ENCODE measurements at regions not wholly inside any gene's neighbourhood (a gene's known extent, or its start where the extent isn't known, plus 50 kb on each side); places are given as distances from the start of the nearest gene placed in this dataset.

GRCh38 chr13:40379196-40379595 is 287.2 kb downstream of the FOXO1 start:
- Histone ChIP-seq H3K79me2 (ENCODE audit: insufficient read depth, low read length) (no peaks in the 10 kb centered on the region), H3K9ac (ENCODE audit: low read length) (no peak overlapping the region), H3K4me2 (ENCODE audit: low read depth, low read length, poor library complexity, severe bottlenecking) (no peak overlapping the region), H3K27ac (ENCODE audit: low read depth, low read length) (no peak overlapping the region), H3K36me3 (ENCODE audit: low read length) (no peaks in the 10 kb centered on the region), H3K4me3 (ENCODE audit: insufficient read depth, low read length, poor library complexity, severe bottlenecking) (no peak overlapping the region), H3K27me3 (ENCODE audit: low read length) (no peaks in the 10 kb centered on the region), H3F3A (ENCODE audit: insufficient read depth) (no peaks in the 10 kb centered on the region), H3K9me2 (replicated peaks; ENCODE audit: insufficient read depth, low read length) (no peaks in the 10 kb centered on the region), H3K9me3 (ENCODE audit: insufficient read depth, low read length) (no peaks in the 10 kb centered on the region), H4K20me1 (ENCODE audit: low read depth, low read length) (no peaks in the 10 kb centered on the region), H2AFZ (ENCODE audit: low read depth, low read length, severe bottlenecking) (no peak overlapping the region)
- TF ChIP-seq EZH2phosphoT487 (conservative IDR thresholded peaks at IDR 0.05; ENCODE audit: low read length), result no peak
- no peak for TF ChIP-seq CTCF (IDR thresholded peaks at IDR 0.05; ENCODE audit: insufficient read depth, low read length, poor library complexity, severe bottlenecking)

DNA sequence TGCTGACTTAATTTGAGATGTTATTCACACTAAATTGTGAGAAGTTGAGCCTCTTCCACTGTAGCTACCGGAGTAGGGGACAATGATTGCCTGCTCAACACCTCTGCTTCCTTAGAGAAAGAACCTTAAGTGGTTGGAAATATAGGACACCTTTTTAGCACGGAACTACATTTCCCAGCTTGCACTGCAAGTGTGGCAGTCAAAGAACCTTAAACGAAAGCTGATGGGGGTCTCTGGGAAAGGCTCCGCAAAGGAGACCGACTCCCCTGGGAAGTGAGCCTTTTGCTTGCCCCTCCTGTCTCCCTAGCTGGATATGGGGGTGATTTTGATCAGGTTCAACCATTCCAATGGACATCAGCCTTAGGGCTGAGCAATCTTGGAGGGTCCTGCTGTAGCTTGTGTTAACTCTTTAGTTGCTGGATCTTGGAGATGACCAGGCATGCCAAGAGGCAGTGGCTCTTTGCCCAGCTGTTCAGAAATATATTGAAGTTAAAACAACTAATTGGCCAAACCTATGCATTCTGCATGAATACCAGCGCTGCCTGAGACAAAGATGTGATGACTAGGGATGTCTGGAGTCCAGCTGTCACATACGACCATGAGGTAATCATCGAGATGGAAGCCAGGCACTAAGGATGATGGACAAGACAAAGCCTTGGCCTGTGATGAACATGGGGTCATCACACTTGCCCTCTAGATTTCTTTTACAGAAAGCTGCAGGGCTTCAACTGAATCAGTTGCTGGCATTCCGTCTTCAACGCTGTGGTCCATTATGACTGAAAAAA is 286.5 kb downstream of the FOXO1 start:
- TF ChIP-seq CTCF (IDR thresholded peaks at IDR 0.05; ENCODE audit: insufficient read depth, low read length, poor library complexity, severe bottlenecking), result no peak
- no peak for TF ChIP-seq EZH2phosphoT487 (conservative IDR thresholded peaks at IDR 0.05; ENCODE audit: low read length)
- Histone ChIP-seq H3K9ac (ENCODE audit: low read length) (no peak overlapping the region), H4K20me1 (ENCODE audit: low read depth, low read length) (no peaks in the 10 kb centered on the region), H3K36me3 (ENCODE audit: low read length) (no peaks in the 10 kb centered on the region), H3K27ac (ENCODE audit: low read depth, low read length) (no peak overlapping the region), H3F3A (ENCODE audit: insufficient read depth) (no peaks in the 10 kb centered on the region), H3K27me3 (ENCODE audit: low read length) (no peaks in the 10 kb centered on the region), H2AFZ (ENCODE audit: low read depth, low read length, severe bottlenecking) (no peak overlapping the region), H3K4me3 (ENCODE audit: insufficient read depth, low read length, poor library complexity, severe bottlenecking) (no peak overlapping the region), H3K79me2 (ENCODE audit: insufficient read depth, low read length) (no peaks in the 10 kb centered on the region), H3K9me2 (replicated peaks; ENCODE audit: insufficient read depth, low read length) (no peaks in the 10 kb centered on the region), H3K9me3 (ENCODE audit: insufficient read depth, low read length) (no peaks in the 10 kb centered on the region), H3K4me2 (ENCODE audit: low read depth, low read length, poor library complexity, severe bottlenecking) (no peak overlapping the region)

DNA sequence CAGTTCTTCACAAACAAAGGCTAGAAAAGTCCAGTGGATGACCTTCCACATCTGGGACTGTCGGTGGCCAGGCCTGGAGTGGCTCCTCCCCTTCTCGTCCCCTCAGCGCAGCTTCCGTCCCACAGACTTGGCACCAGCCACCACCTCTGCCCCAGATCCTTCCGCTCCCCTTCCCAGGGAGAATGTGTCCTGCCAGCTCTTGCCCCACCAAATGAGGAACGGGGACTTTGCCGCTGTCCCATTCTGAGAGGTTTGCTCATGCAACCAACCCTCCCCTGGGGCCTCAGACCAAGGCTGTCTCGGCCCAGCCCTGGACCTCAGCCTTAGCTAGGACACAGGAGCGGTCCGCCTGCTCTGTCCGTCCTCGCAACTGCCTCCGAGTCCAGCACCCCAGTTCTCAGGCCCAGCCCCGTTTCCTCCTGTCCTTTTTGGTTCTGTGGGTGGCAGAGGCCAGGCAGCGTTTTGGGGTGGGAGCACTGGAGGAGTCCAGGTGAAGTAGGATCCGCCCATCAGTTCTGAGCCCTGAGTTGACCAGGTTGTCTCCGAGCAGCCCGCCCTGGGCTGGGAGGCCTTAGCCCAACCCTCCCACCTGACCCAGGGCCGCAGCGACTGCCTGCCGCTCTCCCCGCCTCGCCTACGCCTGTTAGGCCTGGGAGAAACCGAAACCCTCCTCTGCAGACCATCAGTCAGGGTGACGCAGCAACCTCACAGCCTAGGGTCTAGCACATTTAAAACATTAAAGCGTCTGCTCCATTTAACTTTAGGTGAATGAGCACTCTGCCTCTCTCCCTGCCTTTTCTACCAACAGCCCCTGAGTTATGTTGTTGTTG is 284.3 kb downstream of the FOXO1 start:
- Histone ChIP-seq H3K79me2 (ENCODE audit: insufficient read depth, low read length) (no peaks in the 10 kb centered on the region), H2AFZ (ENCODE audit: low read depth, low read length, severe bottlenecking) (no peak overlapping the region), H3K4me2 (ENCODE audit: low read depth, low read length, poor library complexity, severe bottlenecking) (no peak overlapping the region), H3K9me2 (replicated peaks; ENCODE audit: insufficient read depth, low read length) (no peaks in the 10 kb centered on the region), H4K20me1 (ENCODE audit: low read depth, low read length) (no peaks in the 10 kb centered on the region), H3K27ac (ENCODE audit: low read depth, low read length) (no peak overlapping the region), H3F3A (ENCODE audit: insufficient read depth) (no peaks in the 10 kb centered on the region), H3K4me3 (ENCODE audit: insufficient read depth, low read length, poor library complexity, severe bottlenecking) (no peak overlapping the region), H3K27me3 (ENCODE audit: low read length) (no peaks in the 10 kb centered on the region), H3K9ac (ENCODE audit: low read length) (no peak overlapping the region), H3K9me3 (ENCODE audit: insufficient read depth, low read length) (no peaks in the 10 kb centered on the region), H3K36me3 (ENCODE audit: low read length) (no peaks in the 10 kb centered on the region)
- TF ChIP-seq CTCF (IDR thresholded peaks at IDR 0.05; ENCODE audit: insufficient read depth, low read length, poor library complexity, severe bottlenecking) (no peak), EZH2phosphoT487 (conservative IDR thresholded peaks at IDR 0.05; ENCODE audit: low read length) (no peak)

All from SU-DHL-6 (cell line).